DND-41 (cell line): ENCODE measurements at regions not wholly inside any gene's neighbourhood (a gene's known extent, or its start where the extent isn't known, plus 50 kb on each side); places are given as distances from the start of the nearest gene placed in this dataset.

Experiments
- CTCF ChIP-seq: IDR thresholded peaks from 2 replicates; pipeline ENCODE4 v1.5.1; 2012; ENCODE audit warnings: borderline replicate concordance, low read length, moderate library complexity, mild to moderate bottlenecking; ENCODE audit not compliant: poor library complexity, severe bottlenecking; ENCODE audit errors: extremely low read depth
- EZH2 ChIP-seq: IDR thresholded peaks from 3 replicates; pipeline ENCODE4 v1.6.1; 2012; ENCODE audit warnings: borderline replicate concordance, low read depth, mild to moderate bottlenecking, moderate library complexity, low read length, inconsistent platforms; ENCODE audit not compliant: severe bottlenecking

DNA sequence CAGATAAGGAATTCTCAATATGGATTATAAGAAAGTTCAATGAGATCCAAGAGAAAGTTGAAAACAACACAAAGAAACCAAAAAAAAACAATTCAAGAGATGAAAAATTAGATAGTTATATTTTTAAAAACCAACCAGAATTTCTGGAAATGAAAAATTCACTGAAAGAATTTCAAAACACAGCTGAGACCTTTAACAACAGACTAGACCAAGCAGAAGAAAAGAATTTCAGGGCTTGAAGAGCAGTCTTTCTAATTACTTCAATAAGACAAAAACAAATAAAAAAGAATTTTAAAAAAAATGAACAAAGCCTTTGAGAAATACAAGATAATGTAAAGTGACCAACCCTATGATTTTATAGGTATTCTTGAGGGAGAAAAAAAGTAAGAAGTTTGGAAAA is 155.4 kb downstream of the ZMAT3 start:
- TF ChIP-seq CTCF (no peak), EZH2 (no peak)
